IMR-90 (cell line): ENCODE measurements at regions not wholly inside any gene's neighbourhood (a gene's known extent, or its start where the extent isn't known, plus 50 kb on each side); places are given as distances from the start of the nearest gene placed in this dataset.

Experiments
- ATAC-seq: fragments of 200-7000 bp; cut with Tn5 transposase; 2 replicates; pipeline ENCODE4 v1.9.1; 2020; ENCODE audit warnings: low read depth, mild to moderate bottlenecking, moderate library complexity
- BruUV-seq: library from RNA; stranded (reverse); fragments of 400-500 nt; replicated peaks from 2 replicates; lab custom pipeline; 2021; lab: Mats Ljungman, UMichigan
- CTCF ChIA-PET: fragments of 300-600 bp; formaldehyde crosslinking; extraction: SDS; loops from one replicate; lab custom pipeline; 2021; ENCODE audit warnings: antibody characterized with exemption; lab: Yijun Ruan, JAX
- POLR2A ChIA-PET: fragments of 300-600 bp; sonication (Branson Sonifier 250); formaldehyde crosslinking; loops from one replicate; lab custom pipeline; 2022; ENCODE audit warnings: antibody characterized with exemption; ENCODE audit not compliant: unreplicated experiment; lab: Charles Lee
- DNase-seq: peaks from one replicate; pipeline ENCODE4 v3.0.0; 2013
- H2AFZ ChIP-seq: replicated peaks from 2 replicates; pipeline ENCODE3; 2013; ENCODE audit warnings: low read length, mild to moderate bottlenecking; ENCODE audit not compliant: poor library complexity
- H2AK5ac ChIP-seq: 2 replicates; pipeline ENCODE4 v1.6.1; 2013; ENCODE audit warnings: low read depth, low read length, inconsistent platforms
- H2AK9ac ChIP-seq: replicated peaks from 2 replicates; pipeline ENCODE3; 2013; ENCODE audit warnings: mild to moderate bottlenecking, low read depth, low read length, moderate library complexity; ENCODE audit not compliant: poor library complexity
- H2BK120ac ChIP-seq: 2 replicates; pipeline ENCODE4 v1.6.1; 2013; ENCODE audit warnings: low read depth, low read length, inconsistent platforms
- H2BK15ac ChIP-seq: 3 replicates; pipeline ENCODE4 v1.6.1; 2013; ENCODE audit warnings: low read depth, low read length, inconsistent platforms
- H2BK20ac ChIP-seq: 2 replicates; pipeline ENCODE4 v1.6.1; 2013; ENCODE audit warnings: low read depth, mild to moderate bottlenecking, inconsistent platforms, low read length, moderate library complexity
- H2BK5ac ChIP-seq: 2 replicates; pipeline ENCODE4 v1.6.1; 2013; ENCODE audit warnings: mild to moderate bottlenecking, low read depth, low read length, inconsistent platforms; ENCODE audit not compliant: poor library complexity, severe bottlenecking
- H3K14ac ChIP-seq: replicated peaks from 2 replicates; pipeline ENCODE4 v1.6.1; 2013; ENCODE audit warnings: low read depth, low read length, inconsistent platforms
- H3K18ac ChIP-seq: 2 replicates; pipeline ENCODE4 v1.6.1; 2013; ENCODE audit warnings: low read depth, low read length, control low read depth
- H3K23ac ChIP-seq: 2 replicates; pipeline ENCODE4 v1.6.1; 2013; ENCODE audit warnings: low read depth, low read length, inconsistent platforms
- H3K27ac ChIP-seq: 2 replicates; pipeline ENCODE4 v1.5.1; 2013; ENCODE audit warnings: mild to moderate bottlenecking, control low read depth, low read length; ENCODE audit not compliant: insufficient read depth
- H3K27me3 ChIP-seq: 2 replicates; pipeline ENCODE4 v1.6.1; 2013; ENCODE audit warnings: low read length; ENCODE audit not compliant: control insufficient read depth, insufficient read depth
- H3K36me3 ChIP-seq: 2 replicates; pipeline ENCODE4 v1.6.1; 2013; ENCODE audit warnings: low read length, mixed read lengths; ENCODE audit not compliant: control insufficient read depth, insufficient read depth
- H3K4ac ChIP-seq: 2 replicates; pipeline ENCODE4 v1.6.1; 2013; ENCODE audit warnings: low read depth, low read length, inconsistent platforms
- H3K4me1 ChIP-seq: 2 replicates; pipeline ENCODE4 v1.6.1; 2013; ENCODE audit warnings: low read length, mixed read lengths; ENCODE audit not compliant: control insufficient read depth, insufficient read depth
- H3K4me2 ChIP-seq: 2 replicates; pipeline ENCODE4 v1.6.1; 2013; ENCODE audit warnings: low read depth, mild to moderate bottlenecking, control low read depth, low read length, moderate library complexity
- H3K4me3 ChIP-seq: 2 replicates; pipeline ENCODE4 v1.5.1; 2013; ENCODE audit warnings: low read depth, mild to moderate bottlenecking, control low read depth, low read length, moderate library complexity; ENCODE audit not compliant: insufficient read depth
- H3K56ac ChIP-seq: 2 replicates; pipeline ENCODE4 v1.6.1; 2013; ENCODE audit warnings: low read length, inconsistent platforms; ENCODE audit not compliant: insufficient read depth; ENCODE audit errors: extremely low read depth
- H3K79me1 ChIP-seq, 2 experiments: 2 replicates each; pipeline ENCODE4 v1.6.1; 2013; ENCODE audit warnings: low read length in 2 of 2, inconsistent platforms in 1 of 2, low read depth in 1 of 2
- H3K9ac ChIP-seq: 2 replicates; pipeline ENCODE4 v1.6.1; 2013; ENCODE audit warnings: low read depth, low read length, control low read depth
- H3K9me1 ChIP-seq: 2 replicates; pipeline ENCODE4 v1.6.1; 2013; ENCODE audit warnings: low read length, inconsistent platforms; ENCODE audit not compliant: insufficient read depth
- H3K9me3 ChIP-seq: 2 replicates; pipeline ENCODE4 v1.6.1; 2013; ENCODE audit warnings: low read length; ENCODE audit not compliant: control insufficient read depth, insufficient read depth
- H4K20me1 ChIP-seq: 2 replicates; pipeline ENCODE4 v1.6.1; 2013; ENCODE audit warnings: low read length, inconsistent platforms; ENCODE audit not compliant: insufficient read depth
- H4K5ac ChIP-seq: 2 replicates; pipeline ENCODE4 v1.6.1; 2013; ENCODE audit warnings: mild to moderate bottlenecking, low read depth, low read length, control low read depth
- H4K8ac ChIP-seq, 2 experiments: 2 replicates each; pipeline ENCODE4 v1.6.1; 2013; ENCODE audit warnings: low read depth in 2 of 2, low read length in 2 of 2, control low read depth in 1 of 2, inconsistent platforms in 1 of 2
- H4K91ac ChIP-seq: 2 replicates; pipeline ENCODE4 v1.6.1; 2013; ENCODE audit warnings: low read depth, low read length, inconsistent platforms; ENCODE audit not compliant: insufficient read depth
- BHLHE40 ChIP-seq: fragments of 150-350 bp; IDR thresholded peaks from 2 replicates; pipeline ENCODE4 v1.6.1; 2016; ENCODE audit warnings: mild to moderate bottlenecking, low read depth, low read length
- CEBPB ChIP-seq: IDR thresholded peaks from 2 replicates; pipeline ENCODE4 v1.6.1; 2012; ENCODE audit warnings: low read depth, low read length, improper control_type of control experiment
- CTCF ChIP-seq: conservative IDR thresholded peaks from 2 replicates; pipeline ENCODE4 v1.5.1; 2012; ENCODE audit warnings: mild to moderate bottlenecking, low read depth, low read length, improper control_type of control experiment
- POLR2A ChIP-seq: IDR thresholded peaks from 2 replicates; pipeline ENCODE4 v1.6.1; 2012; ENCODE audit warnings: mild to moderate bottlenecking, low read depth, low read length
- WGBS, 2 experiments: methylation state at CpG; one replicate each; pipeline versions ENCODE4 v1.1.5 to v1.1.7; 2013; ENCODE audit warnings: missing lambda C conversion rate in 2 of 2; ENCODE audit not compliant: insufficient read length in 1 of 2; ENCODE audit errors: extremely low coverage in 2 of 2; 5-methylcytosine and 5-hydroxymethylcytosine counted together
- dilution Hi-C: fragments of 300-500 bp; cut with HindIII; formaldehyde crosslinking; loops from one replicate; pipeline ENCODE4 v1.14.3; 2018; ENCODE audit warnings: low sequenced_read_pairs; ENCODE audit not compliant: unreplicated experiment
- in situ Hi-C: fragments of 300-500 bp; cut with MboI; formaldehyde crosslinking; loops from 3 replicates; pipeline ENCODE4 v1.14.3; 2019; ENCODE audit warnings: low sequenced_read_pairs, inconsistent platforms, mixed read lengths
- intact Hi-C: fragments of 100-400 bp; cut with micrococcal nuclease; formaldehyde crosslinking; loops from 2 replicates; pipeline ENCODE4 v1.10.0; 2022
- TF ChIP-seq, protein P1 (sequence below): fragments of 150-350 bp; IDR thresholded peaks from 2 replicates; pipeline ENCODE4 v1.6.1; 2017; ENCODE audit warnings: mild to moderate bottlenecking, antibody characterized with exemption, low read length, low read depth

DNA sequence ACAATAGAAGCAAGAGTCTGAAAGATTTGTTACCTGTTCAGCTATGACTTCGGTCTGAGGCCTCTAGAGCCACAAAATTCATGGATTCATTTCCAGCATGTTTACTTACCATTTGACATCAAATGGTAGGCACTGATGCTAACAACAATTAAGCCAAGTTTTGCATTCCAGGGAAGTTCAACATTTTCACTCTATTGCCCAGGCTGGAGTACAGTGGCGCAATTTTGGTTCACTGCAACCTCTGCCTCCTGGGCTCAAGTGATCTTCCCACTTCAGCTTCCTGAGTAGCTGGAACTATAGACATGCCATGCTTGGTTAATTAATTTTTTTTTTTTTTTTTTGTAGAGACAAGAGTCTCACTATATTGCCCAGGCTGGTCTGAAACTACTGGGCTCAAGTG, 114.1 kb upstream of the SGK1 start:
- H3K4me3 ChIP-seq = no peak overlapping the region
- peak overlapping the region; percentile 30; the same call in 1 of the 2 replicates for H4K91ac ChIP-seq
- no peak overlapping the region for H3K27ac ChIP-seq
- H3K4me2 ChIP-seq = no peak overlapping the region
- H3K9me3 ChIP-seq = no peaks in the 10 kb centered on the region
- CTCF ChIA-PET = interaction anchor here (0.6 to 0.7 kb wide), 2 partner anchors 155 to 395 kb away, joined by 3 to 5 read pairs; no protein-coding TSS in a partner anchor
- H4K20me1 ChIP-seq = no peaks in the 10 kb centered on the region
- dilution Hi-C loops = no loop called here
- H3K14ac ChIP-seq = no peak overlapping the region
- in situ Hi-C loops = no loop called here
- 100% methylated on average over 1 of the region's 2 CpGs; no CpG with 5 or more reads in 1 of the 2 experiments for whole genome bisulfite sequencing, 2 experiments
- no TSS peak for BruUV-seq
- no peak overlapping the region for H3K9ac ChIP-seq
- peak overlapping the region; percentile 1; the same call in 1 of the 2 replicates for H2BK120ac ChIP-seq
- no peak for DNase-seq
- H4K8ac ChIP-seq = no peak overlapping the region
- peaks cover 9% of the 10 kb centered on the region; the same call in 1 of the 2 replicates for H3K9me1 ChIP-seq
- H3K4me1 ChIP-seq = peaks cover 5% of the 10 kb centered on the region
- ATAC-seq = no peak
- POLR2A ChIA-PET = no interaction called here
- no peak overlapping the region for H3K56ac ChIP-seq
- no peak overlapping the region for H2AK9ac ChIP-seq
- no peak overlapping the region for H2AK5ac ChIP-seq
- no peaks in the 10 kb centered on the region for H3K27me3 ChIP-seq
- no peak overlapping the region for H3K23ac ChIP-seq
- peak overlapping the region; percentile 17 for H2BK5ac ChIP-seq
- H2AFZ ChIP-seq = no peak overlapping the region
- TF ChIP-seq POLR2A (no peak), CTCF (no peak), BHLHE40 (no peak), CEBPB (0 out of 2 replicates have a peak, but pooled peaks have one; percentile 2)
- TF ChIP-seq, protein P1, sequence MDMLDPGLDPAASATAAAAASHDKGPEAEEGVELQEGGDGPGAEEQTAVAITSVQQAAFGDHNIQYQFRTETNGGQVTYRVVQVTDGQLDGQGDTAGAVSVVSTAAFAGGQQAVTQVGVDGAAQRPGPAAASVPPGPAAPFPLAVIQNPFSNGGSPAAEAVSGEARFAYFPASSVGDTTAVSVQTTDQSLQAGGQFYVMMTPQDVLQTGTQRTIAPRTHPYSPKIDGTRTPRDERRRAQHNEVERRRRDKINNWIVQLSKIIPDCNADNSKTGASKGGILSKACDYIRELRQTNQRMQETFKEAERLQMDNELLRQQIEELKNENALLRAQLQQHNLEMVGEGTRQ = no peak
- H3K79me1 ChIP-seq = no peaks in the 10 kb centered on the region
- H2BK15ac ChIP-seq = 0 out of 3 replicates have a peak overlapping the region, but pooled peaks have one; percentile 22
- H2BK20ac ChIP-seq = peak overlapping the region; percentile 28; the same call in 1 of the 2 replicates
- H3K18ac ChIP-seq = peak overlapping the region; percentile 69; the same call in 1 of the 2 replicates
- peak overlapping the region; percentile 6; the same call in 1 of the 2 replicates for H3K4ac ChIP-seq
- intact Hi-C loops = no loop called here
- H4K5ac ChIP-seq = peak overlapping the region; percentile 44
- no peaks in the 10 kb centered on the region for H3K36me3 ChIP-seq
